HG02798 (cell line): ENCODE measurements at regions not wholly inside any gene's neighbourhood (a gene's known extent, or its start where the extent isn't known, plus 50 kb on each side); places are given as distances from the start of the nearest gene placed in this dataset.
"Not testable (repeated sequence)": the region's sequence is repeated elsewhere in the genome, so short reads cannot be mapped to it uniquely, and the experiment has no call there.

Experiments
- ATAC-seq: cut with Tn5 transposase; IDR thresholded peaks from one replicate; pipeline ENCODE4 v1.9.1; 2021; ENCODE audit warnings: mild to moderate bottlenecking; ENCODE audit not compliant: unreplicated experiment, poor library complexity

- ATAC-seq = no peak
These were observed 170.1 kb downstream of the CD83 start for GRCh38 chr6:14287707-14288106.

GRCh38 chr6:14288910-14289309 lies 171.3 kb downstream of the CD83 start:
- ATAC-seq = no peak

- no peak for ATAC-seq
These were observed 172.6 kb downstream of the CD83 start for GRCh38 chr6:14290041-14290771.

- ATAC-seq = no peak
These were observed 173.3 kb downstream of the CD83 start for GRCh38 chr6:14290772-14291330.

- no peak for ATAC-seq
These were observed 173.8 kb downstream of the CD83 start for GRCh38 chr6:14291331-14291730.

GRCh38 chr6:14292119-14292518 lies 174.5 kb downstream of the CD83 start:
- no peak for ATAC-seq

GRCh38 chr6:14294270-14294951 lies 176.8 kb downstream of the CD83 start:
- ATAC-seq = no peak

- ATAC-seq = not testable (repeated sequence)
These were observed 179.1 kb downstream of the CD83 start for GRCh38 chr6:14296698-14297097.

GRCh38 chr6:14297118-14297517 lies 179.5 kb downstream of the CD83 start:
- not testable (repeated sequence) for ATAC-seq

- not testable (repeated sequence) for ATAC-seq
These were observed 182.6 kb downstream of the CD83 start for GRCh38 chr6:14300189-14300588.

GRCh38 chr6:14300721-14301120 lies 183.1 kb downstream of the CD83 start:
- not testable (repeated sequence) for ATAC-seq

- ATAC-seq = not testable (repeated sequence)
These were observed 183.9 kb downstream of the CD83 start for GRCh38 chr6:14301477-14301876.

GRCh38 chr6:14305131-14305530 lies 187.6 kb downstream of the CD83 start:
- ATAC-seq = no peak

GRCh38 chr6:14305624-14306023 lies 188.1 kb downstream of the CD83 start:
- ATAC-seq = no peak

- ATAC-seq = no peak
These were observed 188.8 kb downstream of the CD83 start for GRCh38 chr6:14306151-14306906.

GRCh38 chr6:14309516-14309915 lies 191.9 kb downstream of the CD83 start:
- no peak for ATAC-seq

- ATAC-seq = no peak
These were observed 192.4 kb downstream of the CD83 start for GRCh38 chr6:14309951-14310445.

GRCh38 chr6:14310960-14311359 lies 193.4 kb downstream of the CD83 start:
- no peak for ATAC-seq

GRCh38 chr6:14312587-14312986 lies 195.0 kb downstream of the CD83 start:
- no peak for ATAC-seq

GRCh38 chr6:14313248-14313647 lies 195.7 kb downstream of the CD83 start:
- ATAC-seq = no peak

GRCh38 chr6:14315353-14315752 lies 197.8 kb downstream of the CD83 start:
- no peak for ATAC-seq
